Upper lobe of left lung (tissue), 6 donors: ENCODE measurements at regions not wholly inside any gene's neighbourhood (a gene's known extent, or its start where the extent isn't known, plus 50 kb on each side); places are given as distances from the start of the nearest gene placed in this dataset.
A peak's percentile ranks its signal among the peaks of the same experiment; 100 is the strongest.

ENCODE experiments used
- ATAC-seq, 2 donors: fragments of 200-7000 bp; cut with Tn5 transposase; one replicate each; pipeline ENCODE4 v1.9.1; 2022; ENCODE audit warnings: mild to moderate bottlenecking in 2 of 2, moderate library complexity in 2 of 2; ENCODE audit not compliant: low FRiP score in 2 of 2
- DNase-seq, 2 donors: peaks; one replicate each; pipeline ENCODE4 v3.0.0-alpha.2; 2019 to 2020
- H3K27ac ChIP-seq, 4 donors: fragments of 200-600 bp; sonication (generic); one replicate each; pipeline ENCODE4 v1.5.1; 2016 to 2019
- H3K27me3 ChIP-seq, 4 donors: fragments of 200-600 bp; sonication (generic); one replicate each; pipeline ENCODE4 v1.5.1; 2017 to 2019
- H3K36me3 ChIP-seq, 4 donors: fragments of 200-600 bp; sonication (generic); one replicate each; pipeline ENCODE4 v1.5.1; 2016 to 2019
- H3K4me1 ChIP-seq, 4 donors: fragments of 200-600 bp; sonication (generic); one replicate each; pipeline ENCODE4 v1.5.1; 2018 to 2019
- H3K4me3 ChIP-seq, 4 donors: fragments of 200-600 bp; sonication (generic); one replicate each; pipeline ENCODE4 v1.5.1; 2017 to 2019; ENCODE audit warnings: mild to moderate bottlenecking in 2 of 4, moderate library complexity in 1 of 4
- H3K9me3 ChIP-seq, 4 donors: fragments of 200-600 bp; sonication (generic); one replicate each; pipeline ENCODE4 v1.5.1; 2018 to 2019
- EP300 ChIP-seq, 4 donors: sonication (generic); formaldehyde crosslinking; IDR thresholded peaks; one replicate each; pipeline ENCODE4 v1.5.1; 2017; ENCODE audit warnings: antibody characterized with exemption in 4 of 4, control low read depth in 2 of 4
- POLR2A ChIP-seq, 4 donors: fragments of 450-650 bp; IDR thresholded peaks; one replicate each; pipeline ENCODE4 v1.5.1; 2016 to 2017; ENCODE audit warnings: antibody characterized with exemption in 4 of 4, mild to moderate bottlenecking in 2 of 4
- POLR2AphosphoS5 ChIP-seq, 2 donors: sonication (generic); formaldehyde crosslinking; IDR thresholded peaks; one replicate each; pipeline ENCODE4 v1.5.1; 2017; ENCODE audit warnings: antibody characterized with exemption in 2 of 2
- WGBS, 2 donors: methylation state at CpG; one replicate each; pipeline ENCODE4 v1.1.5; 2017 to 2018; 5-methylcytosine and 5-hydroxymethylcytosine counted together
- TF ChIP-seq, protein P1 (sequence below), 6 experiments: fragments of 450-650 bp in 4 of 6; fragments of 200-600 bp in 2 of 6; sonication (generic) in 2 of 6; IDR thresholded peaks; one replicate each; pipeline ENCODE4 v1.5.1; 2016 to 2019; ENCODE audit warnings: antibody characterized with exemption in 6 of 6
- donor health status: DM: no; HTN: no; CAD: no; lungs with moderate emphysema.
- donor health status: DM: no; HTN: yes; CAD: no; lungs with severe emphysema.

DNA sequence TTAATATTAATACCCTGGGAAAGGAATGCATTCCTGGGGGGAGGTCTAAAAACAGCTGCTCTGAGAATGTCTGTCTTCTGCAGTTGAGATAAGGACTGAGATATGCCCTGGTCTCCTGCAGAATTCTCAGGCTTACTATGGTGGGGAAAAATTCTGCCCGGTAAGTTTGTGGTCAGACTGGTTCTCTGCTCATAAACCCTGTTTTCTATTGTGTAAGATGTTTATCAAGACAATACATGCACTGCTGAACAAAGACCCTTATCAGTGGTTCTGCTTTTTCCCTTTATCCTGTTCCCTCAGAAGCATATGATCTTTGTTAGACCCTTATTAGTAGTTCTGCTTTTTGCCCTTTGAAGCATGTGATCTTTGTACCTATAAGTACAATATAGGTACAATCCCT lies 494.6 kb downstream of the CNTN6 start:
- Histone ChIP-seq H3K4me1 (no peaks in the 10 kb centered on the region), H3K36me3 (no peaks in the 10 kb centered on the region), H3K9me3 (peaks cover 0 to 5% (median 0%) of the 10 kb centered on the region in 4 donors), H3K27ac (no peak overlapping the region), H3K4me3 (no peak overlapping the region), H3K27me3 (no peaks in the 10 kb centered on the region)
- ATAC-seq (no peak), DNase-seq (no peak)
- no peak for TF ChIP-seq POLR2A (IDR thresholded peaks at IDR 0.05)
- TF ChIP-seq EP300 (IDR thresholded peaks at IDR 0.05): no peak
- TF ChIP-seq, protein P1, sequence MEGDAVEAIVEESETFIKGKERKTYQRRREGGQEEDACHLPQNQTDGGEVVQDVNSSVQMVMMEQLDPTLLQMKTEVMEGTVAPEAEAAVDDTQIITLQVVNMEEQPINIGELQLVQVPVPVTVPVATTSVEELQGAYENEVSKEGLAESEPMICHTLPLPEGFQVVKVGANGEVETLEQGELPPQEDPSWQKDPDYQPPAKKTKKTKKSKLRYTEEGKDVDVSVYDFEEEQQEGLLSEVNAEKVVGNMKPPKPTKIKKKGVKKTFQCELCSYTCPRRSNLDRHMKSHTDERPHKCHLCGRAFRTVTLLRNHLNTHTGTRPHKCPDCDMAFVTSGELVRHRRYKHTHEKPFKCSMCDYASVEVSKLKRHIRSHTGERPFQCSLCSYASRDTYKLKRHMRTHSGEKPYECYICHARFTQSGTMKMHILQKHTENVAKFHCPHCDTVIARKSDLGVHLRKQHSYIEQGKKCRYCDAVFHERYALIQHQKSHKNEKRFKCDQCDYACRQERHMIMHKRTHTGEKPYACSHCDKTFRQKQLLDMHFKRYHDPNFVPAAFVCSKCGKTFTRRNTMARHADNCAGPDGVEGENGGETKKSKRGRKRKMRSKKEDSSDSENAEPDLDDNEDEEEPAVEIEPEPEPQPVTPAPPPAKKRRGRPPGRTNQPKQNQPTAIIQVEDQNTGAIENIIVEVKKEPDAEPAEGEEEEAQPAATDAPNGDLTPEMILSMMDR (IDR thresholded peaks at IDR 0.05): no peak
- no peak for TF ChIP-seq POLR2AphosphoS5 (IDR thresholded peaks at IDR 0.05)
- WGBS, 2 donors: 36 to 61% methylated on average over 1 of the region's 1 CpG

DNA sequence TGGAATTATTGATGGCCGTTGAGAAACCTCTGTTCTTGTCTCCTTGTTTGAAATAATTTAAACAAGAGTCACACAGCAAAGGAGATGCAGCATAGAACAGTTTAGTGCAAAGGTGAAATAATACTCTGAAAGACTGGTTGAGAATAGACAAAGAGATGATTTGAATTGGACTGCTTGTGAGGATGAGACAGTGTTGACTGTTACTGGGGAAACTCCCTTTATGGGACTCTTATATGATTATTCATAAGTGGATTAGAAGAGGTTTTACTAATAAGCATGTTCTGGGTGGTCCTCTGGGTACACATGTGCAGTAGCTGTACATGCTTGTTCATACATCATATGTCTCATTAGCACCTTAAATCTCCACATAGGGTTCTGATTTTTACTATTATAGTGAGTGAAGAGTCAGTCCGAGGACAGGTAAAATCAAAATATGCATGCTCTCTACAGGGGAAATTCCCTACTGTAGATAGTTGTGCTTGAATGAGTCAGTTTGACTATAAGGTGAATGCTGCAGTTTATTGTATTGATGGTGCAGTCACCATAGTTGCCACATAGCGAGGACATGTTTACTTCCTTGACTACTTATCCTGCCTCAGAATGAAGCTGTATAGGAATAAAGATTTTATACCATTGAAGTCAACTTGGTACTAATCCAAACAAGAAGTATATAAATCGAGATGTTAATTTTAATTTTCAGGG lies 498.7 kb downstream of the CNTN6 start:
- H3K4me1 ChIP-seq: no peaks in the 10 kb centered on the region
- H3K27me3 ChIP-seq: no peaks in the 10 kb centered on the region
- WGBS, 2 donors: 50 to 60% methylated on average over 4 of the region's 4 CpGs
- DNase-seq (no peak), ATAC-seq (no peak)
- TF ChIP-seq, protein P1 (IDR thresholded peaks at IDR 0.05): no peak
- TF ChIP-seq POLR2A (IDR thresholded peaks at IDR 0.05): no peak
- TF ChIP-seq POLR2AphosphoS5 (IDR thresholded peaks at IDR 0.05): no peak
- TF ChIP-seq EP300 (IDR thresholded peaks at IDR 0.05): no peak
- H3K4me3 ChIP-seq: no peak overlapping the region
- no peaks in the 10 kb centered on the region for H3K36me3 ChIP-seq
- H3K27ac ChIP-seq: no peak overlapping the region
- H3K9me3 ChIP-seq: peaks cover 0 to 5% (median 0%) of the 10 kb centered on the region in 4 donors

DNA sequence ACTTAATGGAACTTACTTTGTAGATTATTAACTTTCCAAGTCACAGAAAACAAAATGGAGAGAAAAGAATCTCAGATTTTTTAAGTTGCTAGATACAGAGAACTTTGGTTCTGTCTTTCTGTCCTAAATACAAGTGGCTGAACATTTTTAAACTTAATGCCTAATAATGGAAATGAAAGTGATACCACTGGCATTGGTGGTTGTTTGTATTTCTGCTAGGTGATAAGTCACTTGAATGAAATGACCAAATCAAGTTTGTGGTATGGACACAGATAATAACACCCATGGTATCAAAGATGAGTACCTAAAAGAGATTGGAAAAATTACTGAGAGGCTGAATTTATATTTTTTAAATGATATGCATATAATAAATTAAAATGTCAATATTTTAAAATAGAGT lies 502.1 kb downstream of the CNTN6 start:
- Histone ChIP-seq H3K9me3 (peaks cover 0 to 5% (median 0%) of the 10 kb centered on the region in 4 donors), H3K4me1 (no peaks in the 10 kb centered on the region), H3K4me3 (no peak overlapping the region), H3K27me3 (no peaks in the 10 kb centered on the region), H3K36me3 (no peaks in the 10 kb centered on the region), H3K27ac (no peak overlapping the region)
- DNase-seq (no peak), ATAC-seq (no peak)
- no peak for TF ChIP-seq POLR2A (IDR thresholded peaks at IDR 0.05)
- TF ChIP-seq, protein P1 (IDR thresholded peaks at IDR 0.05): no peak
- no peak for TF ChIP-seq POLR2AphosphoS5 (IDR thresholded peaks at IDR 0.05)

DNA sequence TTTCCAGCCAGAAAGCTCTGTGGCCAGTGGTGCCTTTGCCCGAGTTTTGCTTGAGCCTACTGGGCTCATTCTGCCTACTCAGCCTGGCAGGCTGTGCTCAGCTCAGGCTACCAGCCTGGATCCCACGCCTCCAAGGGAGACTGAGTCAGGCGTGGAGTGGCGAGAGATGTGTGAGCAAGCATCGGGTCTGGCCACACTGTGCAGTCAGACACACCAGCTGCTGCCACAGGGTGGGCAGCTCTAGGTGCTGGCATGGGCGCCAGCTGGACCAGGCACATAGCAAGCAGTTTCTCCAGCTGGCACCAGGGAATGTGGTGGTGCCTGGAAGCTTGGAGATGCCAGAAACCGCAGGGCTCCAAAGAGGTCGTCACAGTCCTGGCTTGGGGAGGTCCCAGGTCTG lies 498.5 kb upstream of the CNTN4 start:
- ATAC-seq: no peak
- Histone ChIP-seq H3K4me1 (no peaks in the 10 kb centered on the region), H3K4me3 (no peak overlapping the region), H3K27me3 (no peaks in the 10 kb centered on the region), H3K27ac (no peak overlapping the region), H3K9me3 (no peaks in the 10 kb centered on the region), H3K36me3 (no peaks in the 10 kb centered on the region)
- DNase-seq: peak in 1 of 2 donors; percentile 42
- TF ChIP-seq, protein P1 (IDR thresholded peaks at IDR 0.05): no peak
- no peak for TF ChIP-seq POLR2A (IDR thresholded peaks at IDR 0.05)
- no peak for TF ChIP-seq EP300 (IDR thresholded peaks at IDR 0.05)
- TF ChIP-seq POLR2AphosphoS5 (IDR thresholded peaks at IDR 0.05): no peak
- 68 to 83% methylated on average over 3 to 8 of the region's 8 CpGs for WGBS, 2 donors
